GM12892 (cell line): ENCODE measurements at regions not wholly inside any gene's neighbourhood (a gene's known extent, or its start where the extent isn't known, plus 50 kb on each side); places are given as distances from the start of the nearest gene placed in this dataset.
"Not testable (repeated sequence)": the region's sequence is repeated elsewhere in the genome, so short reads cannot be mapped to it uniquely, and the experiment has no call there.

Source experiments
- DNase-seq: peaks from one replicate; pipeline ENCODE4 v3.0.0; 2011; ENCODE audit not compliant: insufficient read length
- FAIRE-seq: peaks from 2 replicates; lab custom pipeline; 2011; peaks lifted over from hg19 to GRCh38; lab: Jason Lieb, UNC
- POLR2A ChIP-seq: IDR thresholded peaks from 2 replicates; pipeline ENCODE4 v1.6.1; 2011; ENCODE audit warnings: low read depth, low read length, control low read depth
- POLR2AphosphoS5 ChIP-seq: IDR thresholded peaks from 2 replicates; pipeline ENCODE4 v1.6.1; 2011; ENCODE audit warnings: low read depth, low read length, control low read depth
- TAF1 ChIP-seq: IDR thresholded peaks from 2 replicates; pipeline ENCODE4 v1.6.1; 2011; ENCODE audit warnings: low read depth, mild to moderate bottlenecking, control low read depth, low read length, borderline replicate concordance

- FAIRE-seq (no peak), DNase-seq (no peak)
- TF ChIP-seq POLR2A, result no peak
- TF ChIP-seq POLR2AphosphoS5, result no peak
These were observed 102.9 kb upstream of the MEGF10 start for GRCh38 chr5:127187706-127188105.

GRCh38 chr5:127192150-127192549 is 98.4 kb upstream of the MEGF10 start:
- TF ChIP-seq TAF1 (no peak), POLR2A (no peak), POLR2AphosphoS5 (no peak)
- DNase-seq (no peak), FAIRE-seq (no peak)

GRCh38 chr5:127192836-127193338 is 97.7 kb upstream of the MEGF10 start:
- no peak for TF ChIP-seq TAF1
- no peak for TF ChIP-seq POLR2A
- no peak for TF ChIP-seq POLR2AphosphoS5
- DNase-seq (no peak), FAIRE-seq (no peak)

DNA sequence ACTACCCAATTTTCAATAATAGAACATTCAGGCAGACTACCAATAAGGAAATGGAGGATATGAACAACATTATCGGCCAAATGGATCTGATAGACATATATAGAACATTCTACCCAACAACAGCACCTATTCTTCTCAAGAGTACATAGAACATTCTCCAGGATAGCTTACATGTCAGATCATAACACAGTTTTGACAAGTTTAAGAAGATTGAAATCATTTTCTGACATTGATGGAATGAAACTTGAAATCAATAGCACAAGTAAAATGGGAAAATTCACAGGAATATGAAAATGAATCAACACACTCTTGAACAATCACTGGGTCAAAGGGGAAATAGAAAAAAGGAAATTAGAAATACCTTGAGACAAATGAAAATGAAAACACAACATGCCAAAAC is 94.6 kb upstream of the MEGF10 start:
- FAIRE-seq (no peak), DNase-seq (no peak)
- no peak for TF ChIP-seq POLR2A
- no peak for TF ChIP-seq POLR2AphosphoS5
- no peak for TF ChIP-seq TAF1

DNA sequence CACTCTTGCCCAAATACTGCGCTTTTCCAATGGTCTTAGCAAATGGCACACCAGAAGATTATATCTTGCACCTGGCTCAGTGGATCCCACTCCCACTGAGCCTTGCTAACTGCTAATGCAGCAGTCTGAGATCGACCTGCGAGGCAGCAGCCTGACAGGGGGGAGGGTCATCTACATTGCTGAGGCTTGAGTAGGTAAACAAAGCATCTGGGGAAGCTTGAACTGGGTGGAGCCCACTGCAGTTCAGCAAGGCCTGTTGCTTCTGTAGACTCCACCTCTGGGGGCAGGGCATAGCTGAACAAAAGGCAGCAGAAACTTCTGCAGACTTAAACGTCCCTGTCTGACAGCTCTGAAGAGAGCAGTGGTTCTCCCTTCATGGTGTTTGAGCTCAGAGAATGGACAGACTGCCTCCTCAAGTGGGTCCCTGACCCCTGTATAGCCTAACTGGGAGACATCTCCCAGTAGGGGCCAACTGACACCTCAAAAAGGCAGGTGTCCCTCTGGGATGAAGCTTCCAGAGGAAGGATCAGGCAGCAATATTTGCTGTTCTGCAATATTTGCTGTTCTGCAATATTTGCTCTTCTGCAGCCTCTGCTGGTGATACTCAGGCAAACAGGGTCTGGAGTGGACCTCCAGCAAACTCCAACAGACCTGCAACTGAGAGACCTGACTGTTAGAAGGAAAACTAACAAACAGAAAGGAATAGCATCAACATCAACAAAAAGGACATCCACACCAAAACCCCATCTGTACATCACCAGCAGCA is 93.0 kb upstream of the MEGF10 start:
- FAIRE-seq, DNase-seq: not testable (repeated sequence)

DNA sequence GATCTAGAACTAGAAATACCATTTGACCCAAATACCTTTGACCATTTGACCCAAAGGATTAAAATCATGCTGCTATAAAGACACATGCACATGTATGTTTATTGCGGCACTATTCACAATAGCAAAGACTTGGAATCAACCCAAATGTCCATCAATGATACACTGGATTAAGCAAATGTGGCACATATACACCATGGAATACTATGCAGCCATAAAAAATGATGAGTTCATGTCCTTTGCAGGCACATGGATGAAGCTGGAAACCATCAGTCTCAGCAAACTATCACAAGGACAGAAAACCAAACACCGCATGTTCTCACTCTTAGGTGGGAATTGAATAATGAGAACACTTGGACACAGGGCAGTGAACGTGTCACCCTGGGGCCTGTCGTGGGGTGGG is 87.9 kb upstream of the MEGF10 start:
- not testable (repeated sequence) for FAIRE-seq, DNase-seq

GRCh38 chr5:127203818-127204217 is 86.8 kb upstream of the MEGF10 start:
- DNase-seq, result no peak
- FAIRE-seq, result no peak
- no peak for TF ChIP-seq POLR2AphosphoS5
- no peak for TF ChIP-seq POLR2A
- TF ChIP-seq TAF1, result no peak

GRCh38 chr5:127205147-127205546 is 85.4 kb upstream of the MEGF10 start:
- no peak for TF ChIP-seq POLR2A
- TF ChIP-seq TAF1, result no peak
- no peak for TF ChIP-seq POLR2AphosphoS5
- DNase-seq (no peak), FAIRE-seq (no peak)

GRCh38 chr5:127206320-127207113 is 84.1 kb upstream of the MEGF10 start:
- no peak for DNase-seq
- no peak for FAIRE-seq
- TF ChIP-seq TAF1 (no peak), POLR2A (no peak), POLR2AphosphoS5 (no peak)

DNA sequence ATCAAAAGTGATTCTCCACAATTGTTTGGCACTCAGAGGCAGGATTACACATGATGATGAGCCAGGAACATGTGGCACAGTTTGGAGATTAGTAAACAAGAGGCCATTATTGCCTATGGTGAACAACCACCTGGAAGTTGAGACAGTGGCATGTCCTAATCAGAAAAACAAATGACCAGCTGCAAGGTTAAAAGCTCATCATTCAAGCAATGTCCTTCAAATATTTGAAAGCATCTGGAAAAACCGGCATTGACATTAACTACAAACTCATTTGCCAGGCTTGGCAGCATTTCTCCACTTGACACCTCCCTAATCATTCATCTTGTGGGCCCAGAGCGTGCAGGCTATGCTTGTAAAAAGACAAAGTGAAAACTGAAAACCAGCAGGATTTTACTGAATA is 80.6 kb upstream of the MEGF10 start:
- DNase-seq (no peak), FAIRE-seq (no peak)
- TF ChIP-seq POLR2AphosphoS5, result no peak
- no peak for TF ChIP-seq TAF1
- TF ChIP-seq POLR2A, result no peak

- FAIRE-seq (no peak), DNase-seq (no peak)
- TF ChIP-seq POLR2A (no peak), POLR2AphosphoS5 (no peak), TAF1 (no peak)
These were observed 77.4 kb upstream of the MEGF10 start for GRCh38 chr5:127213231-127213630.

DNA sequence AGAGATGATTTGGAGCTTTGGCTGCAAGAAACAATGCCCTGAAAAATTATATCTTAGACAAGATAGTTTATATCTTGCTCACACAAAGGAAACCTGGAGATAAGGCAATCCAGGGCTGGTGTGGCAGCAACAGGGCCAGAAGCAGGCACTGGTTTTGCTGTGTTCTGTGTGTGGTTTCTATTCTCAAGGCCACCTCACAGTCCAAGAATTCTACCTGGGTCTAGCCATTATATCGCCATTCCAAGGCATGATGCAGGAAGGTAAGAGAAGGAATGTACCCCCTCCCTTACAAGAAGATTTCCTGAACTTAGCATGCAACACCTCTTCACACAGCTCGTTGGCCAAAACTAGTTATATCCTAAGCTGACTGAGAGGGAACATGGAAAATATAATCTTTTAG is 74.5 kb upstream of the MEGF10 start:
- no peak for DNase-seq
- no peak for FAIRE-seq
- TF ChIP-seq POLR2AphosphoS5 (no peak), TAF1 (no peak), POLR2A (no peak)
